CD8-positive, alpha-beta memory T cell (primary cell): ENCODE measurements at regions not wholly inside any gene's neighbourhood (a gene's known extent, or its start where the extent isn't known, plus 50 kb on each side); places are given as distances from the start of the nearest gene placed in this dataset.

ENCODE experiments used
- CTCF ChIA-PET: fragments of 350-600 bp; sonication (Branson Sonifier 250); formaldehyde crosslinking; loops from one replicate; lab custom pipeline; 2021; ENCODE audit warnings: antibody characterized with exemption; lab: Charles Lee
- POLR2A ChIA-PET: fragments of 350-600 bp; sonication (Branson Sonifier 250); formaldehyde crosslinking; loops from one replicate; lab custom pipeline; 2021; ENCODE audit warnings: antibody characterized with exemption; lab: Charles Lee
- DNase-seq, 5 donors: peaks; one replicate each; pipeline versions ENCODE4 v3.0.0 to v3.0.0-alpha.2; 2020 to 2022; ENCODE audit warnings: mixed read lengths in 1 of 5
- H3K27ac ChIP-seq: one replicate; pipeline ENCODE4 v1.7.0; 2013; ENCODE audit warnings: low read depth, mild to moderate bottlenecking, low read length, moderate library complexity
- H3K27me3 ChIP-seq: 2 replicates; pipeline ENCODE4 v1.7.0; 2013; ENCODE audit warnings: low read length, mild to moderate bottlenecking; ENCODE audit not compliant: insufficient read depth, poor library complexity, severe bottlenecking
- H3K36me3 ChIP-seq: 2 replicates; pipeline ENCODE4 v1.7.0; 2013; ENCODE audit warnings: mild to moderate bottlenecking, low read length, moderate library complexity; ENCODE audit not compliant: insufficient read depth
- H3K4me1 ChIP-seq: 2 replicates; pipeline ENCODE4 v1.7.0; 2013; ENCODE audit warnings: mild to moderate bottlenecking, low read length, moderate library complexity; ENCODE audit not compliant: insufficient read depth
- H3K4me3 ChIP-seq: 2 replicates; pipeline ENCODE4 v1.7.0; 2013; ENCODE audit warnings: mild to moderate bottlenecking, low read length
- H3K9me3 ChIP-seq: 2 replicates; pipeline ENCODE4 v1.7.0; 2013; ENCODE audit warnings: mild to moderate bottlenecking, low read length
- H3K27ac Mint-ChIP-seq, 8 donors: one replicate each; pipeline ENCODE4 v1.8.0; 2020 to 2021; ENCODE audit warnings: mixed read lengths in 8 of 8, mild to moderate bottlenecking in 6 of 8, inconsistent platforms in 3 of 8, moderate library complexity in 3 of 8
- H3K27me3 Mint-ChIP-seq, 2 donors: one replicate each; pipeline ENCODE4 v1.8.0; 2020 to 2021; ENCODE audit warnings: mixed read lengths in 2 of 2, mild to moderate bottlenecking in 1 of 2, moderate library complexity in 1 of 2
- H3K36me3 Mint-ChIP-seq, 3 donors: one replicate each; pipeline ENCODE4 v1.8.0; 2020 to 2021; ENCODE audit warnings: mixed read lengths in 3 of 3, inconsistent platforms in 1 of 3, mild to moderate bottlenecking in 1 of 3
- H3K4me1 Mint-ChIP-seq, 3 donors: one replicate each; pipeline ENCODE4 v1.8.0; 2020 to 2021; ENCODE audit warnings: mixed read lengths in 3 of 3, inconsistent platforms in 1 of 3, mild to moderate bottlenecking in 1 of 3
- H3K4me3 Mint-ChIP-seq, 7 donors: one replicate each; pipeline ENCODE4 v1.8.0; 2020 to 2021; ENCODE audit warnings: mixed read lengths in 7 of 7, mild to moderate bottlenecking in 6 of 7, moderate library complexity in 4 of 7, inconsistent platforms in 2 of 7
- H3K9me3 Mint-ChIP-seq, 5 donors: one replicate each; pipeline ENCODE4 v1.8.0; 2020 to 2022; ENCODE audit warnings: mixed read lengths in 5 of 5, mild to moderate bottlenecking in 3 of 5, moderate library complexity in 2 of 5, inconsistent platforms in 1 of 5

- DNase-seq = no peak
- no peak overlapping the region for H3K27ac Mint-ChIP-seq
- no peaks in the 10 kb centered on the region for H3K36me3 Mint-ChIP-seq
- Histone ChIP-seq H3K9me3 (no peaks in the 10 kb centered on the region), H3K36me3 (no peaks in the 10 kb centered on the region), H3K27me3 (no peaks in the 10 kb centered on the region), H3K4me3 (no peak overlapping the region), H3K4me1 (no peaks in the 10 kb centered on the region), H3K27ac (no peak overlapping the region)
- no peaks in the 10 kb centered on the region for H3K27me3 Mint-ChIP-seq
- CTCF ChIA-PET = no interaction called here
- peaks cover 0 to 2% (median 0%) of the 10 kb centered on the region in 3 donors for H3K4me1 Mint-ChIP-seq
- H3K4me3 Mint-ChIP-seq = no peak overlapping the region
- POLR2A ChIA-PET = no interaction called here
- peaks cover 0 to 14% (median 3%) of the 10 kb centered on the region in 5 donors for H3K9me3 Mint-ChIP-seq
These were observed 335.5 kb upstream of the NOX3 start for GRCh38 chr6:155791186-155791585.

- DNase-seq = no peak
- no peak overlapping the region for H3K4me3 ChIP-seq
- no peaks in the 10 kb centered on the region for H3K4me1 ChIP-seq
- no peaks in the 10 kb centered on the region for H3K27me3 ChIP-seq
- H3K27ac ChIP-seq = no peak overlapping the region
- H3K27me3 Mint-ChIP-seq = no peaks in the 10 kb centered on the region
- no peak overlapping the region for H3K4me3 Mint-ChIP-seq
- POLR2A ChIA-PET = no interaction called here
- peaks cover 0 to 15% (median 3%) of the 10 kb centered on the region in 5 donors for H3K9me3 Mint-ChIP-seq
- H3K36me3 ChIP-seq = no peaks in the 10 kb centered on the region
- CTCF ChIA-PET = no interaction called here
- peaks cover 0 to 2% (median 0%) of the 10 kb centered on the region in 3 donors for H3K4me1 Mint-ChIP-seq
- no peaks in the 10 kb centered on the region for H3K36me3 Mint-ChIP-seq
- H3K27ac Mint-ChIP-seq = no peak overlapping the region
- no peaks in the 10 kb centered on the region for H3K9me3 ChIP-seq
These were observed 331.5 kb upstream of the NOX3 start for GRCh38 chr6:155787168-155787567.

- H3K27me3 Mint-ChIP-seq = no peaks in the 10 kb centered on the region
- H3K4me3 ChIP-seq = no peak overlapping the region
- peaks cover 0 to 15% (median 3%) of the 10 kb centered on the region in 5 donors for H3K9me3 Mint-ChIP-seq
- H3K4me3 Mint-ChIP-seq = no peak overlapping the region
- no peak for DNase-seq
- no peaks in the 10 kb centered on the region for H3K36me3 Mint-ChIP-seq
- no peak overlapping the region for H3K27ac Mint-ChIP-seq
- H3K27me3 ChIP-seq = no peaks in the 10 kb centered on the region
- no peaks in the 10 kb centered on the region for H3K36me3 ChIP-seq
- no peaks in the 10 kb centered on the region for H3K9me3 ChIP-seq
- H3K4me1 ChIP-seq = no peaks in the 10 kb centered on the region
- POLR2A ChIA-PET = no interaction called here
- CTCF ChIA-PET = no interaction called here
- no peak overlapping the region for H3K27ac ChIP-seq
- peaks cover 0 to 2% (median 0%) of the 10 kb centered on the region in 3 donors for H3K4me1 Mint-ChIP-seq
These were observed 330.9 kb upstream of the NOX3 start for GRCh38 chr6:155786528-155786927.

GRCh38 chr6:155782739-155783459 is 327.3 kb upstream of the NOX3 start:
- Histone ChIP-seq H3K4me1 (no peaks in the 10 kb centered on the region), H3K9me3 (no peaks in the 10 kb centered on the region), H3K36me3 (no peaks in the 10 kb centered on the region), H3K4me3 (no peak overlapping the region), H3K27me3 (no peaks in the 10 kb centered on the region), H3K27ac (no peak overlapping the region)
- Mint-ChIP-seq H3K27me3 (no peaks in the 10 kb centered on the region), H3K4me3 (no peak overlapping the region), H3K27ac (no peak overlapping the region), H3K4me1 (peaks cover 0 to 2% (median 0%) of the 10 kb centered on the region in 3 donors), H3K36me3 (peaks cover 0 to 2% (median 0%) of the 10 kb centered on the region in 3 donors), H3K9me3 (peaks cover 0 to 11% (median 1%) of the 10 kb centered on the region in 5 donors)
- no peak for DNase-seq
- ChIA-PET CTCF (no interaction called here), POLR2A (no interaction called here)

- Mint-ChIP-seq H3K9me3 (peaks cover 0 to 9% (median 1%) of the 10 kb centered on the region in 5 donors), H3K4me1 (peaks cover 0 to under 1% (median 0%) of the 10 kb centered on the region in 3 donors), H3K4me3 (no peak overlapping the region), H3K27ac (no peak overlapping the region), H3K36me3 (peaks cover 0 to 2% (median 0%) of the 10 kb centered on the region in 3 donors), H3K27me3 (no peaks in the 10 kb centered on the region)
- Histone ChIP-seq H3K36me3 (no peaks in the 10 kb centered on the region), H3K9me3 (no peaks in the 10 kb centered on the region), H3K27ac (no peak overlapping the region), H3K4me3 (no peak overlapping the region), H3K27me3 (no peaks in the 10 kb centered on the region), H3K4me1 (no peaks in the 10 kb centered on the region)
- ChIA-PET CTCF (no interaction called here), POLR2A (no interaction called here)
- DNase-seq = no peak
These were observed 326.7 kb upstream of the NOX3 start for GRCh38 chr6:155782320-155782731.

GRCh38 chr6:155779456-155779855 is 323.8 kb upstream of the NOX3 start:
- DNase-seq = no peak
- ChIA-PET POLR2A (no interaction called here), CTCF (no interaction called here)
- H3K9me3 ChIP-seq = no peaks in the 10 kb centered on the region
- H3K36me3 ChIP-seq = no peaks in the 10 kb centered on the region
- no peaks in the 10 kb centered on the region for H3K4me1 ChIP-seq
- Mint-ChIP-seq H3K4me3 (no peak overlapping the region), H3K27ac (no peak overlapping the region), H3K27me3 (no peaks in the 10 kb centered on the region), H3K36me3 (peaks cover 0 to 2% (median 0%) of the 10 kb centered on the region in 3 donors), H3K9me3 (peaks cover 0 to 4% (median 1%) of the 10 kb centered on the region in 5 donors), H3K4me1 (no peaks in the 10 kb centered on the region)
- no peak overlapping the region for H3K4me3 ChIP-seq
- H3K27ac ChIP-seq = no peak overlapping the region
- no peaks in the 10 kb centered on the region for H3K27me3 ChIP-seq

- Histone ChIP-seq H3K9me3 (no peaks in the 10 kb centered on the region), H3K4me1 (no peaks in the 10 kb centered on the region), H3K36me3 (no peaks in the 10 kb centered on the region), H3K27ac (no peak overlapping the region), H3K27me3 (no peaks in the 10 kb centered on the region), H3K4me3 (no peak overlapping the region)
- Mint-ChIP-seq H3K4me1 (no peaks in the 10 kb centered on the region), H3K36me3 (peaks cover 0 to 2% (median 0%) of the 10 kb centered on the region in 3 donors), H3K9me3 (peaks cover 0 to 8% (median 0%) of the 10 kb centered on the region in 5 donors), H3K27ac (no peak overlapping the region), H3K27me3 (peaks cover 0 to 2% of the 10 kb centered on the region in 2 donors), H3K4me3 (no peak overlapping the region)
- CTCF ChIA-PET = no interaction called here
- DNase-seq = no peak
- POLR2A ChIA-PET = no interaction called here
These were observed 322.7 kb upstream of the NOX3 start for GRCh38 chr6:155778336-155778735.

- ChIA-PET CTCF (no interaction called here), POLR2A (no interaction called here)
- DNase-seq = no peak
- Mint-ChIP-seq H3K9me3 (peaks cover 0 to 17% (median 6%) of the 10 kb centered on the region in 5 donors), H3K4me1 (no peaks in the 10 kb centered on the region), H3K36me3 (no peaks in the 10 kb centered on the region), H3K4me3 (no peak overlapping the region), H3K27ac (no peak overlapping the region), H3K27me3 (peaks cover 0 to 4% of the 10 kb centered on the region in 2 donors)
- no peaks in the 10 kb centered on the region for H3K36me3 ChIP-seq
- no peak overlapping the region for H3K4me3 ChIP-seq
- no peaks in the 10 kb centered on the region for H3K4me1 ChIP-seq
- no peaks in the 10 kb centered on the region for H3K9me3 ChIP-seq
- no peak overlapping the region for H3K27ac ChIP-seq
- H3K27me3 ChIP-seq = no peaks in the 10 kb centered on the region
These were observed 316.2 kb upstream of the NOX3 start for GRCh38 chr6:155771822-155772221.
